ENCODE measurements at regions not wholly inside any gene's neighbourhood (a gene's known extent, or its start where the extent isn't known, plus 50 kb on each side); places are given as distances from the start of the nearest gene placed in this dataset.

- TF ChIP-seq CTCF (IDR thresholded peaks at IDR 0.05), result no peak
Measured at GRCh38 chr9:82161876-82162275, 173.3 kb downstream of the SPATA31D1 start.

GRCh38 chr9:82164159-82164558, 175.6 kb downstream of the SPATA31D1 start:
- no peak for TF ChIP-seq CTCF (IDR thresholded peaks at IDR 0.05)

- no peak for TF ChIP-seq CTCF (IDR thresholded peaks at IDR 0.05)
Measured at GRCh38 chr9:82167296-82167695, 178.7 kb downstream of the SPATA31D1 start.

- TF ChIP-seq CTCF (IDR thresholded peaks at IDR 0.05), result no peak
Measured at GRCh38 chr9:82168585-82168984, 180.0 kb downstream of the SPATA31D1 start.

- no peak for TF ChIP-seq CTCF (IDR thresholded peaks at IDR 0.05)
Measured at GRCh38 chr9:82170866-82171265, 182.3 kb downstream of the SPATA31D1 start.

- no peak for TF ChIP-seq CTCF (IDR thresholded peaks at IDR 0.05)
Measured at GRCh38 chr9:82171271-82171670, 182.7 kb downstream of the SPATA31D1 start.

GRCh38 chr9:82180711-82181110, 192.1 kb downstream of the SPATA31D1 start:
- no peak for TF ChIP-seq CTCF (IDR thresholded peaks at IDR 0.05)

GRCh38 chr9:82183181-82183860, 194.7 kb downstream of the SPATA31D1 start:
- TF ChIP-seq CTCF (IDR thresholded peaks at IDR 0.05), result no peak
